K562 (cell line): ENCODE measurements at regions not wholly inside any gene's neighbourhood (a gene's known extent, or its start where the extent isn't known, plus 50 kb on each side); places are given as distances from the start of the nearest gene placed in this dataset.

Source experiments
- ATAC-seq: fragments of 200-7000 bp; cut with Tn5 transposase; 3 replicates; pipeline ENCODE4 v1.9.1; 2020; ENCODE audit warnings: moderate library complexity
- BruUV-seq: library from RNA; stranded (reverse); fragments of 400-500 nt; replicated peaks from 2 replicates; lab custom pipeline; 2021; lab: Mats Ljungman, UMichigan
- CTCF ChIA-PET: fragments of 300-600 bp; formaldehyde crosslinking; extraction: SDS; loops from one replicate; lab custom pipeline; 2021; ENCODE audit warnings: low intra/inter-chr PET ratio; lab: Yijun Ruan, JAX
- POLR2A ChIA-PET: fragments of 300-600, 350-650 bp; sonication (Branson Sonifier 250); formaldehyde crosslinking; extraction: SDS; loops from one replicate; lab custom pipeline; 2021; ENCODE audit warnings: antibody characterized with exemption, inconsistent platforms; lab: Yijun Ruan, JAX
- DNase-seq, 4 experiments: peaks; one replicate each; pipeline versions ENCODE4 v3.0.0 to v3.0.0-alpha.2; 2011 to 2018; ENCODE audit warnings: low spot score in 3 of 4, mixed read lengths in 3 of 4; ENCODE audit errors: extremely low read depth in 1 of 4
- FAIRE-seq: peaks from 2 replicates; lab custom pipeline; 2011; peaks lifted over from hg19 to GRCh38; lab: Jason Lieb, UNC
- H2AFZ ChIP-seq: 2 replicates; pipeline ENCODE4 v1.6.0; 2011; ENCODE audit warnings: low read depth, low read length, control low read depth, inconsistent platforms
- H3K27ac ChIP-seq: fragments of 200-600 bp; 3 replicates; pipeline ENCODE4 v1.8.0; 2011; ENCODE audit warnings: low read depth, mild to moderate bottlenecking, control low read depth, inconsistent platforms, low read length, moderate library complexity, mixed read lengths; ENCODE audit errors: extremely low read depth
- H3K27me3 ChIP-seq, 2 experiments: fragments of 300-600 bp in 1 of 2; 2 replicates in 1 of 2; 3 replicates in 1 of 2; pipeline versions ENCODE4 v1.6.0 to v1.8.0; 2011; ENCODE audit warnings: inconsistent platforms in 2 of 2, low read length in 2 of 2, mild to moderate bottlenecking in 1 of 2, mixed read lengths in 1 of 2, moderate library complexity in 1 of 2; ENCODE audit not compliant: control insufficient read depth in 2 of 2, insufficient read depth in 2 of 2
- H3K36me3 ChIP-seq: fragments of 300-600 bp; 3 replicates; pipeline ENCODE4 v1.8.0; 2011; ENCODE audit warnings: mild to moderate bottlenecking, low read length, inconsistent platforms; ENCODE audit not compliant: control insufficient read depth, insufficient read depth
- H3K4me1 ChIP-seq, 2 experiments: fragments of 200-600 bp in 1 of 2; replicated peaks in 1 of 2; 2 replicates in 1 of 2; 3 replicates in 1 of 2; pipeline versions ENCODE4 v1.5.1 to v1.8.0; 2011; ENCODE audit warnings: inconsistent platforms in 2 of 2, low read length in 2 of 2, mild to moderate bottlenecking in 1 of 2, mixed read lengths in 1 of 2, moderate library complexity in 1 of 2; ENCODE audit not compliant: control insufficient read depth in 2 of 2, insufficient read depth in 2 of 2
- H3K4me2 ChIP-seq: 2 replicates; pipeline ENCODE4 v1.6.1; 2011; ENCODE audit warnings: low read length, control low read depth, inconsistent platforms, mixed read lengths; ENCODE audit not compliant: insufficient read depth
- H3K4me3 ChIP-seq: fragments of 200-600 bp; sonication (generic), shearing (Covaris generic); 2 replicates; pipeline ENCODE4 v1.5.1; 2016; ENCODE audit warnings: control low read depth, inconsistent platforms
- H3K79me2 ChIP-seq: fragments of 200-600 bp; 3 replicates; pipeline ENCODE4 v1.8.0; 2011; ENCODE audit warnings: low read length, inconsistent platforms; ENCODE audit not compliant: control insufficient read depth, insufficient read depth
- H3K9ac ChIP-seq, 2 experiments: 2 replicates each; pipeline versions ENCODE4 v1.6.0 to v1.6.1; 2011; ENCODE audit warnings: low read depth in 2 of 2, low read length in 2 of 2, control low read depth in 1 of 2, inconsistent platforms in 1 of 2, mild to moderate bottlenecking in 1 of 2, mixed read lengths in 1 of 2; ENCODE audit not compliant: insufficient read depth in 1 of 2
- H3K9me1 ChIP-seq: one replicate; pipeline ENCODE4 v1.6.0; 2011; ENCODE audit warnings: inconsistent platforms, mild to moderate bottlenecking, low read length, moderate library complexity; ENCODE audit not compliant: control insufficient read depth, insufficient read depth
- H3K9me3 ChIP-seq: replicated peaks from 2 replicates; pipeline ENCODE4 v1.5.1; 2011; ENCODE audit warnings: low read depth, low read length, inconsistent platforms; ENCODE audit not compliant: control insufficient read depth, insufficient read depth
- H4K20me1 ChIP-seq: replicated peaks from 2 replicates; pipeline ENCODE4 v1.6.1; 2011; ENCODE audit warnings: low read length, inconsistent platforms, mixed read lengths; ENCODE audit not compliant: control insufficient read depth, insufficient read depth
- NCOA2 ChIP-seq, 2 experiments: fragments of 450-650 bp; IDR thresholded peaks; 2 replicates each; pipeline ENCODE4 v1.6.1; 2018; ENCODE audit warnings: mild to moderate bottlenecking in 2 of 2, moderate library complexity in 1 of 2; ENCODE audit not compliant: partially characterized antibody in 2 of 2
- NFE2 ChIP-seq: IDR thresholded peaks from 2 replicates; pipeline ENCODE4 v1.6.1; 2014; ENCODE audit warnings: antibody characterized with exemption, low read depth
- NFIX ChIP-seq: fragments of 250-450 bp; sonication (Bioruptor Pico); IDR thresholded peaks from 2 replicates; pipeline ENCODE4 v1.4.0; 2020; ENCODE audit warnings: low read depth, mild to moderate bottlenecking, moderate library complexity
- SNIP1 ChIP-seq: fragments of 450-650 bp; IDR thresholded peaks from 2 replicates; pipeline ENCODE4 v1.7.1; 2017; ENCODE audit warnings: low read depth, mild to moderate bottlenecking
- TAF1 ChIP-seq: IDR thresholded peaks from 2 replicates; pipeline ENCODE4 v1.6.1; 2011; ENCODE audit warnings: mild to moderate bottlenecking, low read length, moderate library complexity; ENCODE audit not compliant: insufficient read depth, control insufficient read depth, severe bottlenecking; ENCODE audit errors: extremely low read depth
- TEAD2 ChIP-seq: fragments of 450-650 bp; IDR thresholded peaks from 2 replicates; pipeline ENCODE4 v1.6.1; 2016; ENCODE audit warnings: missing genetic modification characterization, control low read depth, missing compliant biosample characterization
- TSC22D4 ChIP-seq: fragments of 450-650 bp; IDR thresholded peaks from 2 replicates; pipeline ENCODE4 v1.6.1; 2016; ENCODE audit warnings: missing genetic modification characterization, missing biosample characterization, control low read depth
- ZNF551 ChIP-seq: fragments of 250-450 bp; sonication (Bioruptor Pico); IDR thresholded peaks from 2 replicates; pipeline ENCODE4 v1.5.0; 2021; ENCODE audit warnings: mild to moderate bottlenecking, moderate library complexity
- WGBS: fragments of 100-300 bp; shearing (Covaris generic); methylation state at CpG from one replicate; pipeline ENCODE4 v1.1.6; 2016; ENCODE audit warnings: low coverage, mixed read lengths; ENCODE audit not compliant: insufficient coverage; ENCODE audit errors: missing lambda C conversion rate; 5-methylcytosine and 5-hydroxymethylcytosine counted together
- in situ Hi-C: fragments of 300-500 bp; cut with MboI; formaldehyde crosslinking; loops from 4 replicates; pipeline ENCODE4 v1.15.0; 2018; ENCODE audit warnings: inconsistent platforms, mixed read lengths
- intact Hi-C: fragments of 100-400 bp; cut with micrococcal nuclease; formaldehyde crosslinking; loops from 2 replicates; pipeline ENCODE4 v1.14.2; 2022
- TF ChIP-seq, protein P1 (sequence below): fragments of 450-650 bp; IDR thresholded peaks from 2 replicates; pipeline ENCODE4 v1.6.1; 2018; ENCODE audit not compliant: partially characterized antibody
- TF ChIP-seq, protein P2 (sequence below): sonication (generic); formaldehyde crosslinking; IDR thresholded peaks from 2 replicates; pipeline ENCODE4 v1.8.0; 2022; ENCODE audit warnings: missing genetic modification reagents, mild to moderate bottlenecking, moderate library complexity, borderline replicate concordance
- TF ChIP-seq, protein P3 (sequence below): sonication (generic); formaldehyde crosslinking; IDR thresholded peaks from 2 replicates; pipeline ENCODE4 v1.8.1; 2023; ENCODE audit warnings: mild to moderate bottlenecking, missing genetic modification reagents
- TF ChIP-seq, protein P4 (sequence below): fragments of 450-650 bp; IDR thresholded peaks from 2 replicates; pipeline ENCODE4 v1.6.1; 2017; ENCODE audit warnings: mild to moderate bottlenecking, moderate library complexity

DNA sequence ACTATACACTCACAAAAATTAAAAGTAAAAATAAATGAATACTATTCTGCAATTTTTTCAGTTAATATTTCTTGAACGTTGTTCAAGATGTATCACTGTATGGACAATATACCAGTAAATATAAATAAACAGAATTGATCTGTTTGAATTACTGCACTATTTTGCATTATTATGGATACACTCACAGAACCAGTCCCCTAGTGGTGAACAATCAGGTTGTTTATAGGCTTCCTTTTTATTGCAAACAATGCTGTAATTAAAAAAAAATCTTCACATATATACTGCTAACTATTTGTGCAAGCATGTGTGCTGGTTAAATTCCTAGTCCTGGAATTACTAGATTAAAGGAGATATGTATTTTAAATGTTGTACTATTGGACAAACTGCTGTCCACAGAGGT lies 306.0 kb downstream of the FBXO15 start (continued):
- TF ChIP-seq, protein P1, sequence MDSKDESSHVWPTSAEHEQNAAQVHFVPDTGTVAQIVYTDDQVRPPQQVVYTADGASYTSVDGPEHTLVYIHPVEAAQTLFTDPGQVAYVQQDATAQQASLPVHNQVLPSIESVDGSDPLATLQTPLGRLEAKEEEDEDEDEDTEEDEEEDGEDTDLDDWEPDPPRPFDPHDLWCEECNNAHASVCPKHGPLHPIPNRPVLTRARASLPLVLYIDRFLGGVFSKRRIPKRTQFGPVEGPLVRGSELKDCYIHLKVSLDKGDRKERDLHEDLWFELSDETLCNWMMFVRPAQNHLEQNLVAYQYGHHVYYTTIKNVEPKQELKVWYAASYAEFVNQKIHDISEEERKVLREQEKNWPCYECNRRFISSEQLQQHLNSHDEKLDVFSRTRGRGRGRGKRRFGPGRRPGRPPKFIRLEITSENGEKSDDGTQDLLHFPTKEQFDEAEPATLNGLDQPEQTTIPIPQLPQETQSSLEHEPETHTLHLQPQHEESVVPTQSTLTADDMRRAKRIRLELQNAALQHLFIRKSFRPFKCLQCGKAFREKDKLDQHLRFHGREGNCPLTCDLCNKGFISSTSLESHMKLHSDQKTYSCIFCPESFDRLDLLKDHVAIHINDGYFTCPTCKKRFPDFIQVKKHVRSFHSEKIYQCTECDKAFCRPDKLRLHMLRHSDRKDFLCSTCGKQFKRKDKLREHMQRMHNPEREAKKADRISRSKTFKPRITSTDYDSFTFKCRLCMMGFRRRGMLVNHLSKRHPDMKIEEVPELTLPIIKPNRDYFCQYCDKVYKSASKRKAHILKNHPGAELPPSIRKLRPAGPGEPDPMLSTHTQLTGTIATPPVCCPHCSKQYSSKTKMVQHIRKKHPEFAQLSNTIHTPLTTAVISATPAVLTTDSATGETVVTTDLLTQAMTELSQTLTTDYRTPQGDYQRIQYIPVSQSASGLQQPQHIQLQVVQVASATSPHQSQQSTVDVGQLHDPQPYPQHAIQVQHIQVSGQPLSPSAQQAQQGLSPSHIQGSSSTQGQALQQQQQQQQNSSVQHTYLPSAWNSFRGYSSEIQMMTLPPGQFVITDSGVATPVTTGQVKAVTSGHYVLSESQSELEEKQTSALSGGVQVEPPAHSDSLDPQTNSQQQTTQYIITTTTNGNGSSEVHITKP = no peak
- TF ChIP-seq TEAD2 = no peak
- TF ChIP-seq NFIX (CRISPR knock-in tag) = no peak

DNA sequence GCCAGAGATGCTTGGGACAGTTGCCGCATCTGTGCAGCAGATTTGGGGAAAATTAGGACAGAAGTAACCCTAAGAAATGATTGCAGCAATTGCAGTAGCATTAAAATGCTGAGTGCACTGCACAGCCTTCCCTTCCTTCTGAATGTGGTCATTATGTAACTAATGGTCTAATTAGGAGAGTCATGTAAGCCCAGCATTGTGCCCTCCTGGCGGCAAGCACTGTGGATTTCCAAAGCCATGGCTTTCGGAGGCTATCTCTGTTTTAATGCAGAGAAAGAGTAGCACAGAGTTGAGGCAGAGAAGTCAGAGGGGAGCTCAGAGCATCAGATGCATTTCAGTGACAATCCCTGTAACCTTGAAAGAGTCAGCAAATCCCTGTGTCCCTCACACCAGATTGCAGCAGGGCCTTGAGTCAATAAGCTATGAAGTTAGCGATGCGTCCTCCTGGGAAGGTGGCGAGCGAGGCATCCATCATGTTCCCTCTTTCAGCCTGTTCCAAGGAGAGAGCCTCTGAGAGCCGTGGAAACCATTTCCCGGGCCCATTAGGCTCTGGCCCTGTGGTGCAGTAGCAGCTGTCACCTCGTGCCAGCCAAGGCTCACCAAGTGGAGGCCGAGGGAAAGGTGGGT lies 307.2 kb downstream of the FBXO15 start:
- H3K27ac ChIP-seq = no peak overlapping the region
- no peak for FAIRE-seq
- 0% methylated on average over 11 of the region's 11 CpGs for WGBS
- no peak for TF ChIP-seq NCOA2 (IDR thresholded peaks at IDR 0.05; ENCODE audit: partially characterized antibody in 2 of 2)
- TF ChIP-seq, protein P2, sequence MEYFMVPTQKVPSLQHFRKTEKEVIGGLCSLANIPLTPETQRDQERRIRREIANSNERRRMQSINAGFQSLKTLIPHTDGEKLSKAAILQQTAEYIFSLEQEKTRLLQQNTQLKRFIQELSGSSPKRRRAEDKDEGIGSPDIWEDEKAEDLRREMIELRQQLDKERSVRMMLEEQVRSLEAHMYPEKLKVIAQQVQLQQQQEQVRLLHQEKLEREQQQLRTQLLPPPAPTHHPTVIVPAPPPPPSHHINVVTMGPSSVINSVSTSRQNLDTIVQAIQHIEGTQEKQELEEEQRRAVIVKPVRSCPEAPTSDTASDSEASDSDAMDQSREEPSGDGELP = no peak
- TF ChIP-seq SNIP1 = no peak
- TF ChIP-seq, protein P3, sequence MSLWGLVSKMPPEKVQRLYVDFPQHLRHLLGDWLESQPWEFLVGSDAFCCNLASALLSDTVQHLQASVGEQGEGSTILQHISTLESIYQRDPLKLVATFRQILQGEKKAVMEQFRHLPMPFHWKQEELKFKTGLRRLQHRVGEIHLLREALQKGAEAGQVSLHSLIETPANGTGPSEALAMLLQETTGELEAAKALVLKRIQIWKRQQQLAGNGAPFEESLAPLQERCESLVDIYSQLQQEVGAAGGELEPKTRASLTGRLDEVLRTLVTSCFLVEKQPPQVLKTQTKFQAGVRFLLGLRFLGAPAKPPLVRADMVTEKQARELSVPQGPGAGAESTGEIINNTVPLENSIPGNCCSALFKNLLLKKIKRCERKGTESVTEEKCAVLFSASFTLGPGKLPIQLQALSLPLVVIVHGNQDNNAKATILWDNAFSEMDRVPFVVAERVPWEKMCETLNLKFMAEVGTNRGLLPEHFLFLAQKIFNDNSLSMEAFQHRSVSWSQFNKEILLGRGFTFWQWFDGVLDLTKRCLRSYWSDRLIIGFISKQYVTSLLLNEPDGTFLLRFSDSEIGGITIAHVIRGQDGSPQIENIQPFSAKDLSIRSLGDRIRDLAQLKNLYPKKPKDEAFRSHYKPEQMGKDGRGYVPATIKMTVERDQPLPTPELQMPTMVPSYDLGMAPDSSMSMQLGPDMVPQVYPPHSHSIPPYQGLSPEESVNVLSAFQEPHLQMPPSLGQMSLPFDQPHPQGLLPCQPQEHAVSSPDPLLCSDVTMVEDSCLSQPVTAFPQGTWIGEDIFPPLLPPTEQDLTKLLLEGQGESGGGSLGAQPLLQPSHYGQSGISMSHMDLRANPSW (CRISPR knock-in tag) = no peak
- no peak for TF ChIP-seq NFE2
- no peak for TF ChIP-seq ZNF551 (CRISPR knock-in tag)
- TF ChIP-seq, protein P4, sequence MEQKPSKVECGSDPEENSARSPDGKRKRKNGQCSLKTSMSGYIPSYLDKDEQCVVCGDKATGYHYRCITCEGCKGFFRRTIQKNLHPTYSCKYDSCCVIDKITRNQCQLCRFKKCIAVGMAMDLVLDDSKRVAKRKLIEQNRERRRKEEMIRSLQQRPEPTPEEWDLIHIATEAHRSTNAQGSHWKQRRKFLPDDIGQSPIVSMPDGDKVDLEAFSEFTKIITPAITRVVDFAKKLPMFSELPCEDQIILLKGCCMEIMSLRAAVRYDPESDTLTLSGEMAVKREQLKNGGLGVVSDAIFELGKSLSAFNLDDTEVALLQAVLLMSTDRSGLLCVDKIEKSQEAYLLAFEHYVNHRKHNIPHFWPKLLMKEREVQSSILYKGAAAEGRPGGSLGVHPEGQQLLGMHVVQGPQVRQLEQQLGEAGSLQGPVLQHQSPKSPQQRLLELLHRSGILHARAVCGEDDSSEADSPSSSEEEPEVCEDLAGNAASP = no peak
- TF ChIP-seq TAF1 = no peak
- no peak for TF ChIP-seq TSC22D4 (tag)

More for the DNA sequence above, 307.2 kb downstream of the FBXO15 start:
- Histone ChIP-seq H3K4me2 (no peak overlapping the region), H3K36me3 (no peaks in the 10 kb centered on the region), H2AFZ (no peak overlapping the region), H3K79me2 (no peaks in the 10 kb centered on the region), H3K9me1 (no peaks in the 10 kb centered on the region), H3K9me3 (no peaks in the 10 kb centered on the region), H3K4me3 (no peak overlapping the region), H4K20me1 (no peaks in the 10 kb centered on the region), H3K27me3 (no peaks in the 10 kb centered on the region), H3K9ac (no peak overlapping the region), H3K4me1 (no peaks in the 10 kb centered on the region)
- ATAC-seq (no peak), DNase-seq (no peak)
- intact Hi-C loops = no loop called here
- CTCF ChIA-PET = no interaction called here
- in situ Hi-C loops = loop anchor here (25.0 kb wide), 1 partner anchor 1078 kb away; no protein-coding TSS in a partner anchor
- POLR2A ChIA-PET = no interaction called here
- no TSS peak for BruUV-seq
